A549 (cell line): ENCODE measurements at regions not wholly inside any gene's neighbourhood (a gene's known extent, or its start where the extent isn't known, plus 50 kb on each side); places are given as distances from the start of the nearest gene placed in this dataset.

Experiments used
- ATAC-seq, 2 experiments: fragments of 200-7000 bp in 1 of 2; fragments of >200 bp in 1 of 2; cut with Nextera tagmentation in 1 of 2; cut with Tn5 transposase in 1 of 2; 3 replicates each; pipeline versions ENCODE4 v1.8.0 to v1.9.1; 2018 to 2020; ENCODE audit warnings: mild to moderate bottlenecking in 1 of 2, moderate library complexity in 1 of 2
- CTCF ChIA-PET: fragments of 300-600 bp; sonication (Branson Sonifier 250); formaldehyde crosslinking; extraction: SDS; loops from one replicate; lab custom pipeline; 2021; ENCODE audit warnings: antibody characterized with exemption, inconsistent platforms; lab: Yijun Ruan, JAX
- POLR2A ChIA-PET: fragments of 350-600 bp; formaldehyde crosslinking; extraction: SDS; loops from one replicate; lab custom pipeline; 2021; ENCODE audit warnings: antibody characterized with exemption, inconsistent platforms; lab: Yijun Ruan, JAX
- DNase-seq, 2 experiments: peaks; one replicate each; pipeline versions ENCODE4 v3.0.0 to v3.0.0-alpha.2; 2011 to 2016; ENCODE audit warnings: low read depth in 1 of 2, low spot score in 1 of 2
- FAIRE-seq: peaks from 2 replicates; lab custom pipeline; 2011; peaks lifted over from hg19 to GRCh38; lab: Jason Lieb, UNC
- H3K27ac ChIP-seq, 2 experiments: fragments of >200 bp; sonication (Bioruptor Twin); formaldehyde crosslinking; 3 replicates each; pipeline ENCODE4 v1.5.1; 2016 to 2017
- H3K4me1 ChIP-seq: fragments of >200 bp; sonication (Bioruptor Twin); formaldehyde crosslinking; 3 replicates; pipeline ENCODE4 v1.6.1; 2016
- H3K4me2 ChIP-seq: fragments of >200 bp; sonication (Bioruptor Twin); formaldehyde crosslinking; 3 replicates; pipeline ENCODE4 v1.6.1; 2016
- H3K4me3 ChIP-seq: fragments of >200 bp; sonication (Bioruptor Twin); formaldehyde crosslinking; 3 replicates; pipeline ENCODE4 v1.5.1; 2016
- H3K9me3 ChIP-seq: fragments of >200 bp; sonication (Bioruptor Twin); formaldehyde crosslinking; 3 replicates; pipeline ENCODE4 v1.6.1; 2016
- BCL3 ChIP-seq: fragments of >200 bp; sonication (Bioruptor Twin); formaldehyde crosslinking; IDR thresholded peaks from 3 replicates; pipeline ENCODE4 v1.6.1; 2016
- CHD2 ChIP-seq: fragments of 150-350 bp; IDR thresholded peaks from 2 replicates; pipeline ENCODE4 v1.6.1; 2014; ENCODE audit warnings: low read length; ENCODE audit not compliant: partially characterized antibody
- CHD4 ChIP-seq: fragments of 200-600 bp; sonication (generic); IDR thresholded peaks from 2 replicates; pipeline ENCODE4 v1.6.1; 2016; ENCODE audit warnings: antibody characterized with exemption, mild to moderate bottlenecking, borderline replicate concordance
- E2F6 ChIP-seq: IDR thresholded peaks from 2 replicates; pipeline ENCODE4 v1.6.1; 2012; ENCODE audit warnings: low read depth, borderline replicate concordance
- EHF ChIP-seq: fragments of 250-450 bp; sonication (Bioruptor Pico); IDR thresholded peaks from 2 replicates; pipeline ENCODE4 v1.5.0; 2020; ENCODE audit warnings: mild to moderate bottlenecking
- EP300 ChIP-seq, 2 experiments: fragments of >200 bp; sonication (Bioruptor Twin); formaldehyde crosslinking; IDR thresholded peaks; 2 replicates in 1 of 2; 3 replicates in 1 of 2; pipeline ENCODE4 v1.6.1; 2016 to 2017
- FOSL2 ChIP-seq, 2 experiments: fragments of 450-650 bp in 1 of 2; fragments of >200 bp in 1 of 2; sonication (Bioruptor Twin) in 1 of 2; formaldehyde crosslinking; IDR thresholded peaks; 2 replicates each; pipeline versions ENCODE4 v1.5.0 to v1.6.1; 2016 to 2020; ENCODE audit warnings: mild to moderate bottlenecking in 1 of 2, moderate library complexity in 1 of 2
- FOXS1 ChIP-seq: fragments of 250-450 bp; sonication (Bioruptor Pico); IDR thresholded peaks from 2 replicates; pipeline ENCODE4 v1.5.0; 2020; ENCODE audit warnings: mild to moderate bottlenecking, moderate library complexity
- GATA3 ChIP-seq: IDR thresholded peaks from 2 replicates; pipeline ENCODE4 v1.6.1; 2012; ENCODE audit warnings: borderline replicate concordance
- HDAC2 ChIP-seq: fragments of 200-600 bp; sonication (generic); IDR thresholded peaks from 2 replicates; pipeline ENCODE4 v1.6.1; 2016
- HOXA7 ChIP-seq: fragments of 250-450 bp; sonication (Bioruptor Pico); IDR thresholded peaks from 2 replicates; pipeline ENCODE4 v1.5.0; 2020; ENCODE audit warnings: mild to moderate bottlenecking, moderate library complexity
- HOXB5 ChIP-seq: fragments of 250-450 bp; sonication (Bioruptor Pico); IDR thresholded peaks from 2 replicates; pipeline ENCODE4 v1.5.0; 2020; ENCODE audit warnings: mild to moderate bottlenecking, moderate library complexity
- JUN ChIP-seq, 2 experiments: fragments of >200 bp; sonication (Bioruptor Twin); formaldehyde crosslinking; IDR thresholded peaks; 2 replicates in 1 of 2; 3 replicates in 1 of 2; pipeline ENCODE4 v1.6.1; 2016 to 2017
- JUNB ChIP-seq: fragments of >200 bp; sonication (Bioruptor Twin); formaldehyde crosslinking; IDR thresholded peaks from 2 replicates; pipeline ENCODE4 v1.6.1; 2016
- MAFK ChIP-seq: fragments of 450-650 bp; IDR thresholded peaks from 2 replicates; pipeline ENCODE4 v1.6.1; 2014; ENCODE audit not compliant: partially characterized antibody
- MAX ChIP-seq: IDR thresholded peaks from 2 replicates; pipeline ENCODE4 v1.6.1; 2012
- MAZ ChIP-seq: fragments of 150-350 bp; IDR thresholded peaks from 2 replicates; pipeline ENCODE4 v1.6.1; 2014; ENCODE audit warnings: antibody characterized with exemption, low read depth, low read length, borderline replicate concordance
- MYC ChIP-seq: IDR thresholded peaks from 2 replicates; pipeline ENCODE4 v1.6.1; 2012; ENCODE audit warnings: mild to moderate bottlenecking, inconsistent platforms, low read length, improper control_type of control experiment, borderline replicate concordance
- NFE2L2 ChIP-seq: fragments of 150-350 bp; conservative IDR thresholded peaks from 2 replicates; pipeline ENCODE4 v1.6.1; 2014; ENCODE audit warnings: low read length
- NR3C1 ChIP-seq: fragments of >200 bp; sonication (Bioruptor Twin); formaldehyde crosslinking; IDR thresholded peaks from 3 replicates; pipeline ENCODE4 v1.6.1; 2017
- PBX3 ChIP-seq: IDR thresholded peaks from 2 replicates; pipeline ENCODE4 v1.6.1; 2012
- SREBF2 ChIP-seq: fragments of 450-650 bp; IDR thresholded peaks from 2 replicates; pipeline ENCODE4 v1.6.1; 2014; ENCODE audit warnings: mild to moderate bottlenecking, moderate library complexity
- TFCP2L1 ChIP-seq: fragments of 250-450 bp; sonication (Bioruptor Pico); IDR thresholded peaks from 2 replicates; pipeline ENCODE4 v1.5.0; 2021; ENCODE audit warnings: mild to moderate bottlenecking
- ZC3H11A ChIP-seq: fragments of 450-650 bp; IDR thresholded peaks from 2 replicates; pipeline ENCODE4 v1.6.1; 2014; ENCODE audit warnings: antibody characterized with exemption, mild to moderate bottlenecking
- WGBS: methylation state at CpG from one replicate; pipeline ENCODE4 v1.1.6; 2017; ENCODE audit errors: missing lambda C conversion rate; 5-methylcytosine and 5-hydroxymethylcytosine counted together
- TF ChIP-seq, protein P1 (sequence below): fragments of >200 bp; sonication (Bioruptor Twin); formaldehyde crosslinking; IDR thresholded peaks from 2 replicates; pipeline ENCODE4 v1.6.1; 2016
- TF ChIP-seq, protein P2 (sequence below): fragments of 250-450 bp; sonication (Bioruptor Pico); IDR thresholded peaks from 2 replicates; pipeline ENCODE4 v1.5.0; 2021; ENCODE audit warnings: mild to moderate bottlenecking, moderate library complexity, borderline replicate concordance

GRCh38 chr3:46123646-46124045, 84.5 kb downstream of the CCR1 start:
- WGBS, result 40% methylated on average over 3 of the region's 3 CpGs
- POLR2A ChIA-PET, result no interaction called here
- TF ChIP-seq HDAC2, result no peak
- no peak for TF ChIP-seq CHD4
- no peak for TF ChIP-seq CHD2
- TF ChIP-seq BCL3, result no peak
- TF ChIP-seq EHF (CRISPR knock-in tag), result no peak
- no peak for TF ChIP-seq NFE2L2
- no peak for TF ChIP-seq FOXS1 (CRISPR knock-in tag)
- TF ChIP-seq MAX, result no peak
- TF ChIP-seq JUN (IDR thresholded peaks at IDR 0.05), result no peak
- no peak for TF ChIP-seq TFCP2L1 (CRISPR knock-in tag)
- TF ChIP-seq MAFK, result no peak
- no peak for TF ChIP-seq SREBF2
- TF ChIP-seq GATA3, result no peak
- no peak for TF ChIP-seq ZC3H11A
- TF ChIP-seq, all 56 proteins: peak for 0
- Histone ChIP-seq H3K9me3 (no peaks in the 10 kb centered on the region), H3K4me1 (no peaks in the 10 kb centered on the region), H3K27ac (no peak overlapping the region), H3K4me3 (no peak overlapping the region), H3K4me2 (no peak overlapping the region)
- DNase-seq (no peak), FAIRE-seq (no peak), ATAC-seq (no peak)
- CTCF ChIA-PET, result no interaction called here

- no peak overlapping the region for H3K4me3 ChIP-seq
- WGBS, result 35% methylated on average over 2 of the region's 2 CpGs
- no peak overlapping the region for H3K4me2 ChIP-seq
- H3K9me3 ChIP-seq, result no peaks in the 10 kb centered on the region
- no peaks in the 10 kb centered on the region for H3K4me1 ChIP-seq
- no peak for FAIRE-seq
- H3K27ac ChIP-seq, result no peak overlapping the region
- no peak for ATAC-seq
- TF ChIP-seq JUNB (no peak), FOSL2 (IDR thresholded peaks at IDR 0.05) (no peak), FOSL2 (CRISPR knock-in tag; IDR thresholded peaks at IDR 0.05) (no peak), EP300 (IDR thresholded peaks at IDR 0.05) (no peak), GATA3 (no peak), HDAC2 (no peak), EHF (CRISPR knock-in tag) (no peak), HOXB5 (CRISPR knock-in tag) (no peak), CHD4 (no peak)
- TF ChIP-seq, protein P1, sequence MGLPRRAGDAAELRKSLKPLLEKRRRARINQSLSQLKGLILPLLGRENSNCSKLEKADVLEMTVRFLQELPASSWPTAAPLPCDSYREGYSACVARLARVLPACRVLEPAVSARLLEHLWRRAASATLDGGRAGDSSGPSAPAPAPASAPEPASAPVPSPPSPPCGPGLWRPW, result no peak
- TF ChIP-seq, all 56 proteins: peak for 0
- DNase-seq, result no peak
- ChIA-PET POLR2A (no interaction called here), CTCF (interaction anchor here (0.9 kb wide), 1 partner anchor 42 kb away, joined by 3 read pairs; no protein-coding TSS in a partner anchor)
These were observed 86.0 kb downstream of the CCR1 start for GRCh38 chr3:46122091-46122490.

DNA sequence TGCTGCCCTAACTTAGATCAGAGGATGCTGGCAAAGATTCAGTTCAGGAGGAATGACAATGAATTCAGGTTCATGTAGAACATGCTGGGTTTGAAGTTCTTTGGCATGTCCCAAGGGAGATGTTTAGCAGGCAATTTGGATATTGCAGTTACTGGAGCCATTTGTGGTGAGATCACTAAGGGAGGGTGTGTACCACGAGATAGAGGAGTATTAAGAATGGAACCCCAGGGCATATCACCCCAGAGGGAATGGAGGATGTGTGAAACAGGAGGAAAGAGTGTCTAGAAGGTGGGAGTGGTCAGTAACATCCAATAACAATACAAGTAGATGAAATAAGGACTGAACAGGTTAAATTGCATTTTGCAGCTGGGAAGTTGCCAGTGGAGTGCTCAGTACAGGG, 87.1 kb downstream of the CCR1 start:
- no peaks in the 10 kb centered on the region for H3K4me1 ChIP-seq
- H3K9me3 ChIP-seq, result no peaks in the 10 kb centered on the region
- FAIRE-seq, result no peak
- no peak overlapping the region for H3K4me3 ChIP-seq
- WGBS, result 6% methylated on average over 1 of the region's 1 CpG
- POLR2A ChIA-PET, result no interaction called here
- H3K27ac ChIP-seq, result no peak overlapping the region
- TF ChIP-seq CHD2, result no peak
- no peak for TF ChIP-seq MAX
- no peak for TF ChIP-seq NR3C1
- no peak for TF ChIP-seq MYC
- TF ChIP-seq CHD4, result no peak
- TF ChIP-seq, protein P1, result no peak
- no peak for TF ChIP-seq SREBF2
- no peak for TF ChIP-seq PBX3
- TF ChIP-seq E2F6, result no peak
- no peak for TF ChIP-seq MAZ
- TF ChIP-seq HOXA7 (CRISPR knock-in tag), result no peak
- TF ChIP-seq, protein P2, sequence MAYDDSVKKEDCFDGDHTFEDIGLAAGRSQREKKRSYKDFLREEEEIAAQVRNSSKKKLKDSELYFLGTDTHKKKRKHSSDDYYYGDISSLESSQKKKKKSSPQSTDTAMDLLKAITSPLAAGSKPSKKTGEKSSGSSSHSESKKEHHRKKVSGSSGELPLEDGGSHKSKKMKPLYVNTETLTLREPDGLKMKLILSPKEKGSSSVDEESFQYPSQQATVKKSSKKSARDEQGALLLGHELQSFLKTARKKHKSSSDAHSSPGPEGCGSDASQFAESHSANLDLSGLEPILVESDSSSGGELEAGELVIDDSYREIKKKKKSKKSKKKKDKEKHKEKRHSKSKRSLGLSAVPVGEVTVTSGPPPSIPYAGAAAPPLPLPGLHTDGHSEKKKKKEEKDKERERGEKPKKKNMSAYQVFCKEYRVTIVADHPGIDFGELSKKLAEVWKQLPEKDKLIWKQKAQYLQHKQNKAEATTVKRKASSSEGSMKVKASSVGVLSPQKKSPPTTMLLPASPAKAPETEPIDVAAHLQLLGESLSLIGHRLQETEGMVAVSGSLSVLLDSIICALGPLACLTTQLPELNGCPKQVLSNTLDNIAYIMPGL (CRISPR knock-in tag), result no peak
- no peak for TF ChIP-seq JUN (IDR thresholded peaks at IDR 0.05)
- CTCF ChIA-PET, result no interaction called here
- DNase-seq, result no peak
- no peak overlapping the region for H3K4me2 ChIP-seq
- ATAC-seq, result no peak
